ENCODE measurements at regions not wholly inside any gene's neighbourhood (a gene's known extent, or its start where the extent isn't known, plus 50 kb on each side); places are given as distances from the start of the nearest gene placed in this dataset.

- no peak for DNase-seq (ENCODE audit: extremely low spot score)
- TF ChIP-seq CTCF (IDR thresholded peaks at IDR 0.05; ENCODE audit: control extremely low read depth, extremely low read depth, low read depth, missing control alignments) = no peak
- CTCF ChIA-PET = interaction anchor here (0.9 to 3.2 kb wide), 3 partner anchors 10 to 23 kb away, joined by 3 to 21 read pairs (median 3); no protein-coding TSS in a partner anchor
- POLR2A ChIA-PET = no interaction called here
These were observed 581.2 kb downstream of the PTPRC start for GRCh38 chr1:199220031-199220430.

GRCh38 chr1:199221371-199222150, 582.7 kb downstream of the PTPRC start:
- DNase-seq (ENCODE audit: extremely low spot score) = no peak
- ChIA-PET POLR2A (no interaction called here), CTCF (interaction anchor here (0.8 to 3.2 kb wide), 6 partner anchors 14 to 441 kb away, joined by 3 to 21 read pairs (median 3); no protein-coding TSS in a partner anchor)
- TF ChIP-seq CTCF (IDR thresholded peaks at IDR 0.05; ENCODE audit: control extremely low read depth, extremely low read depth, low read depth, missing control alignments) = no peak

GRCh38 chr1:199223936-199224335, 585.1 kb downstream of the PTPRC start:
- DNase-seq (ENCODE audit: extremely low spot score) = no peak
- ChIA-PET POLR2A (no interaction called here), CTCF (interaction anchor here (0.9 kb wide), 1 partner anchor 55 kb away, joined by 3 read pairs; no protein-coding TSS in a partner anchor)
- TF ChIP-seq CTCF (IDR thresholded peaks at IDR 0.05; ENCODE audit: control extremely low read depth, extremely low read depth, low read depth, missing control alignments) = no peak

- POLR2A ChIA-PET = no interaction called here
- CTCF ChIA-PET = interaction anchor here (0.7 to 1.5 kb wide), 2 partner anchors 8 to 17 kb away, joined by 3 to 7 read pairs; no protein-coding TSS in a partner anchor
- DNase-seq (ENCODE audit: extremely low spot score) = no peak
- TF ChIP-seq CTCF (IDR thresholded peaks at IDR 0.05; ENCODE audit: control extremely low read depth, extremely low read depth, low read depth, missing control alignments) = no peak
These were observed 587.3 kb downstream of the PTPRC start for GRCh38 chr1:199226163-199226562.

- ChIA-PET POLR2A (no interaction called here), CTCF (interaction anchor here (0.9 to 3.4 kb wide), 23 partner anchors 8 to 495 kb away, joined by 3 to 43 read pairs (median 6); no protein-coding TSS in a partner anchor)
- DNase-seq (ENCODE audit: extremely low spot score) = no peak
- no peak for TF ChIP-seq CTCF (IDR thresholded peaks at IDR 0.05; ENCODE audit: control extremely low read depth, extremely low read depth, low read depth, missing control alignments)
These were observed 603.3 kb downstream of the PTPRC start for GRCh38 chr1:199242147-199242546.

GRCh38 chr1:199242601-199243000, 603.8 kb downstream of the PTPRC start:
- ChIA-PET POLR2A (no interaction called here), CTCF (interaction anchor here (0.7 to 3.4 kb wide), 39 partner anchors 8 to 551 kb away, joined by 3 to 43 read pairs (median 4); no protein-coding TSS in a partner anchor)
- TF ChIP-seq CTCF (IDR thresholded peaks at IDR 0.05; ENCODE audit: control extremely low read depth, extremely low read depth, low read depth, missing control alignments) = no peak

More at GRCh38 chr1:199242601-199243000, 603.8 kb downstream of the PTPRC start:
- DNase-seq (ENCODE audit: extremely low spot score) = no peak
